ENCODE measurements at regions not wholly inside any gene's neighbourhood (a gene's known extent, or its start where the extent isn't known, plus 50 kb on each side); places are given as distances from the start of the nearest gene placed in this dataset.

DNA sequence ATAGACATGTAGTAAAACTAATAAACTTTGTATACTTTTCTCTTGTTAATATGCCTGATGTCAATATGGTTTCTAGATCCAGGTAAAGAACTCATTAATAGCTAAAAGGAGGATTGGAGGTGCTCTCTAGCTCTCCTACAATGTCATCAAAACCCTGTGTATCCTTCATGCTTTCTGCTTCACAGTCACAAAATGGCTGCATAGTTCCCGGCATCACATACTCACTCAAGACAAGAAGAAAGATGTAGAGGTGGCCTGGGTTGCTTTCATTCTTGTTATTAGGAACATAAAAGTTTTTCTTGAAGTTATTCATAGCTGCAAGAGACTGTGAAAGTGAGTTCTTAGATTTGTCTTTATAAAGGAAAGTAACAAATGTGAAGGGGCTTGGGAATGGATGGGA is 149.7 kb upstream of the EEPD1 start:
- TF ChIP-seq, protein P1, sequence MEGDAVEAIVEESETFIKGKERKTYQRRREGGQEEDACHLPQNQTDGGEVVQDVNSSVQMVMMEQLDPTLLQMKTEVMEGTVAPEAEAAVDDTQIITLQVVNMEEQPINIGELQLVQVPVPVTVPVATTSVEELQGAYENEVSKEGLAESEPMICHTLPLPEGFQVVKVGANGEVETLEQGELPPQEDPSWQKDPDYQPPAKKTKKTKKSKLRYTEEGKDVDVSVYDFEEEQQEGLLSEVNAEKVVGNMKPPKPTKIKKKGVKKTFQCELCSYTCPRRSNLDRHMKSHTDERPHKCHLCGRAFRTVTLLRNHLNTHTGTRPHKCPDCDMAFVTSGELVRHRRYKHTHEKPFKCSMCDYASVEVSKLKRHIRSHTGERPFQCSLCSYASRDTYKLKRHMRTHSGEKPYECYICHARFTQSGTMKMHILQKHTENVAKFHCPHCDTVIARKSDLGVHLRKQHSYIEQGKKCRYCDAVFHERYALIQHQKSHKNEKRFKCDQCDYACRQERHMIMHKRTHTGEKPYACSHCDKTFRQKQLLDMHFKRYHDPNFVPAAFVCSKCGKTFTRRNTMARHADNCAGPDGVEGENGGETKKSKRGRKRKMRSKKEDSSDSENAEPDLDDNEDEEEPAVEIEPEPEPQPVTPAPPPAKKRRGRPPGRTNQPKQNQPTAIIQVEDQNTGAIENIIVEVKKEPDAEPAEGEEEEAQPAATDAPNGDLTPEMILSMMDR (IDR thresholded peaks at IDR 0.05) = no peak
- TF ChIP-seq EP300 (IDR thresholded peaks at IDR 0.05) = no peak
- TF ChIP-seq POLR2A (IDR thresholded peaks at IDR 0.05) = no peak
- TF ChIP-seq POLR2AphosphoS5 (IDR thresholded peaks at IDR 0.05) = no peak

Measured in stomach (tissue), 4 donors.